Uterus (tissue), 2 donors: ENCODE measurements at regions not wholly inside any gene's neighbourhood (a gene's known extent, or its start where the extent isn't known, plus 50 kb on each side); places are given as distances from the start of the nearest gene placed in this dataset.

Source experiments
- CTCF ChIP-seq, 4 experiments: fragments of 200-600 bp in 2 of 4; fragments of 450-650 bp in 2 of 4; sonication (generic) in 2 of 4; IDR thresholded peaks; one replicate each; pipeline ENCODE4 v1.5.1; 2016 to 2019; ENCODE audit warnings: antibody characterized with exemption in 4 of 4, mild to moderate bottlenecking in 2 of 4, moderate library complexity in 1 of 4
- POLR2A ChIP-seq, 2 donors: fragments of 450-650 bp; IDR thresholded peaks; one replicate each; pipeline ENCODE4 v1.6.1; 2016; ENCODE audit warnings: antibody characterized with exemption in 2 of 2, mild to moderate bottlenecking in 1 of 2, moderate library complexity in 1 of 2

GRCh38 chr5:174182111-174182510 is 136.6 kb downstream of the NSG2 start:
- TF ChIP-seq CTCF (IDR thresholded peaks at IDR 0.05) (no peak), POLR2A (IDR thresholded peaks at IDR 0.05) (no peak)
